Keratinocyte (primary cell): ENCODE measurements at regions not wholly inside any gene's neighbourhood (a gene's known extent, or its start where the extent isn't known, plus 50 kb on each side); places are given as distances from the start of the nearest gene placed in this dataset.

Experiments used
- DNase-seq: peaks from one replicate; pipeline ENCODE4 v3.0.0-alpha.2; 2011; ENCODE audit warnings: low read depth, missing footprints, low spot score
- FAIRE-seq: peaks from 2 replicates; lab custom pipeline; 2011; peaks lifted over from hg19 to GRCh38; lab: Jason Lieb, UNC
- H2AFZ ChIP-seq: 2 replicates; pipeline ENCODE4 v1.6.0; 2012; ENCODE audit warnings: low read length, control low read depth, inconsistent platforms; ENCODE audit not compliant: control insufficient read depth
- H3K27ac ChIP-seq: 2 replicates; pipeline ENCODE4 v1.5.1; 2011; ENCODE audit warnings: low read length; ENCODE audit not compliant: control insufficient read depth, insufficient read depth
- H3K27me3 ChIP-seq: 3 replicates; pipeline ENCODE4 v1.6.0; 2011; ENCODE audit warnings: low read length; ENCODE audit not compliant: control insufficient read depth, insufficient read depth; ENCODE audit errors: extremely low read depth
- H3K36me3 ChIP-seq, 2 experiments: 2 replicates in 1 of 2; 3 replicates in 1 of 2; pipeline ENCODE4 v1.5.1; 2011; ENCODE audit warnings: low read length in 2 of 2, mild to moderate bottlenecking in 1 of 2; ENCODE audit not compliant: control insufficient read depth in 2 of 2, insufficient read depth in 2 of 2; ENCODE audit errors: extremely low read depth in 1 of 2
- H3K4me1 ChIP-seq: 3 replicates; pipeline ENCODE4 v1.5.1; 2011; ENCODE audit warnings: low read length; ENCODE audit not compliant: control insufficient read depth, insufficient read depth; ENCODE audit errors: extremely low read depth
- H3K4me2 ChIP-seq: 3 replicates; pipeline ENCODE4 v1.6.0; 2011; ENCODE audit warnings: low read depth, low read length; ENCODE audit not compliant: control insufficient read depth, insufficient read depth; ENCODE audit errors: extremely low read depth
- H3K4me3 ChIP-seq, 3 experiments: fragments of 200-600 bp in 1 of 3; sonication (generic) in 1 of 3; 2 replicates in 2 of 3; 3 replicates in 1 of 3; pipeline ENCODE4 v1.5.1; 2011 to 2016; ENCODE audit warnings: low read length in 3 of 3, mild to moderate bottlenecking in 3 of 3, control low read depth in 2 of 3, inconsistent platforms in 1 of 3, low read depth in 1 of 3, mixed read lengths in 1 of 3, mixed run types in 1 of 3, moderate library complexity in 1 of 3; ENCODE audit not compliant: control insufficient read depth in 2 of 3, insufficient read depth in 2 of 3; ENCODE audit errors: extremely low read depth in 1 of 3
- H3K79me2 ChIP-seq: 2 replicates; pipeline ENCODE4 v1.6.0; 2012; ENCODE audit warnings: low read length; ENCODE audit not compliant: control insufficient read depth, insufficient read depth
- H3K9ac ChIP-seq: 3 replicates; pipeline ENCODE4 v1.6.0; 2011; ENCODE audit warnings: low read length; ENCODE audit not compliant: control insufficient read depth, insufficient read depth; ENCODE audit errors: extremely low read depth
- H3K9me1 ChIP-seq: 3 replicates; pipeline ENCODE4 v1.6.0; 2011; ENCODE audit warnings: low read length; ENCODE audit not compliant: control insufficient read depth, insufficient read depth; ENCODE audit errors: extremely low read depth
- H3K9me3 ChIP-seq: 2 replicates; pipeline ENCODE4 v1.5.1; 2012; ENCODE audit warnings: low read depth, low read length; ENCODE audit not compliant: control insufficient read depth
- H4K20me1 ChIP-seq: 3 replicates; pipeline ENCODE4 v1.6.0; 2011; ENCODE audit warnings: low read length; ENCODE audit not compliant: control insufficient read depth, insufficient read depth; ENCODE audit errors: extremely low read depth
- CTCF ChIP-seq, 3 experiments: IDR thresholded peaks in 1 of 3; conservative IDR thresholded peaks in 1 of 3; optimal IDR thresholded peaks in 1 of 3; 2 replicates in 2 of 3; 3 replicates in 1 of 3; pipeline versions ENCODE3 to v1.5.1; 2011; ENCODE audit warnings: low read length in 3 of 3, mild to moderate bottlenecking in 3 of 3, moderate library complexity in 2 of 3, control low read depth in 1 of 3, inconsistent platforms in 1 of 3; ENCODE audit not compliant: insufficient read depth in 2 of 3; ENCODE audit errors: extremely low read depth in 1 of 3
- EZH2 ChIP-seq: IDR thresholded peaks from one replicate; pipeline ENCODE4 v1.6.1; 2012; ENCODE audit warnings: inconsistent platforms, mild to moderate bottlenecking, low read length, moderate library complexity
- dilution Hi-C: fragments of 300-500 bp; cut with MboI; formaldehyde crosslinking; loops from one replicate; pipeline ENCODE4 v1.7.0; 2020; ENCODE audit warnings: low sequenced_read_pairs; ENCODE audit not compliant: extremely low pct_ligation_motif_present

DNA sequence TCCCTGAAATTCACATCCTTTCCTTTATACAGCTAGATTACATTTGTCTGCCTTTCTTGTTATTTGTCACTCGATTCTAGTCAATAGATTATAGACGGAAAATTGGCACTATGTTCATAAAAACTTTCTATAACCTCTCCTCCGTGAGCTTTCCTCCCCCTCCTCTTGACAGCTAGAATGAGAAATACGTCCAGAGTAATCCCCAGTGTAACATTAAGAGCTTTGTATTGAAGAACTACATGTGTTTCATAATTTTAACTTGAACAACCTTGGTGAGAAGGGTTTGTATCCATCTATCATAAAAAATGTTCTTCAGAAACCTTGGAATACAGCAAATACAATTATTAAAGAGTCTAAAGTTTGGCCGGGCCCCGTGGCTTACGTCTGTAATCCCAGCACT lies 1707.4 kb downstream of the PCDH7 start:
- dilution Hi-C loops = no loop called here
- H3K9ac ChIP-seq = no peak overlapping the region
- H4K20me1 ChIP-seq = no peaks in the 10 kb centered on the region
- H3K36me3 ChIP-seq = no peaks in the 10 kb centered on the region
- H3K4me2 ChIP-seq = no peak overlapping the region
- DNase-seq (no peak), FAIRE-seq (no peak)
- no peaks in the 10 kb centered on the region for H3K27me3 ChIP-seq
- H3K79me2 ChIP-seq = no peaks in the 10 kb centered on the region
- no peak overlapping the region for H2AFZ ChIP-seq
- no peak overlapping the region for H3K4me3 ChIP-seq
- peaks cover 4% of the 10 kb centered on the region for H3K9me3 ChIP-seq
- H3K27ac ChIP-seq = no peak overlapping the region
- H3K4me1 ChIP-seq = no peaks in the 10 kb centered on the region
- H3K9me1 ChIP-seq = no peaks in the 10 kb centered on the region
- TF ChIP-seq EZH2 (no peak), CTCF (optimal IDR thresholded peaks at IDR 0.05 in 1 of 3, IDR thresholded peaks at IDR 0.05 in 1 of 3, conservative IDR thresholded peaks at IDR 0.05 in 1 of 3; ENCODE audit: extremely low read depth in 1 of 3, insufficient read depth in 2 of 3, low read length in 3 of 3) (no peak)

GRCh38 chr4:32429151-32429550 lies 1709.0 kb downstream of the PCDH7 start:
- dilution Hi-C loops = no loop called here
- FAIRE-seq = no peak

More at GRCh38 chr4:32429151-32429550, 1709.0 kb downstream of the PCDH7 start:
- no peak for TF ChIP-seq CTCF (optimal IDR thresholded peaks at IDR 0.05 in 1 of 3, IDR thresholded peaks at IDR 0.05 in 1 of 3, conservative IDR thresholded peaks at IDR 0.05 in 1 of 3; ENCODE audit: extremely low read depth in 1 of 3, insufficient read depth in 2 of 3, low read length in 3 of 3)
- TF ChIP-seq EZH2 = no peak
- Histone ChIP-seq H3K9me1 (no peaks in the 10 kb centered on the region), H3K4me3 (no peak overlapping the region), H3K4me2 (no peak overlapping the region), H2AFZ (no peak overlapping the region), H3K36me3 (no peaks in the 10 kb centered on the region), H3K27me3 (no peaks in the 10 kb centered on the region), H3K79me2 (no peaks in the 10 kb centered on the region), H3K9me3 (no peaks in the 10 kb centered on the region), H3K9ac (no peak overlapping the region), H3K4me1 (no peaks in the 10 kb centered on the region), H4K20me1 (no peaks in the 10 kb centered on the region), H3K27ac (no peak overlapping the region)
- no peak for DNase-seq
